B cell (primary cell): ENCODE measurements at regions not wholly inside any gene's neighbourhood (a gene's known extent, or its start where the extent isn't known, plus 50 kb on each side); places are given as distances from the start of the nearest gene placed in this dataset.

Experiments used
- ATAC-seq: fragments of 200-7000 bp; cut with Tn5 transposase; one replicate; pipeline ENCODE4 v1.10.0; 2021; ENCODE audit warnings: low read depth, mild to moderate bottlenecking, moderate number of reproducible peaks, moderate library complexity
- CTCF ChIA-PET: fragments of 350-600 bp; sonication (Branson Sonifier 250); formaldehyde crosslinking; loops from one replicate; lab custom pipeline; 2021; ENCODE audit warnings: antibody characterized with exemption, inconsistent platforms; lab: Charles Lee
- POLR2A ChIA-PET: fragments of 350-600 bp; sonication (Branson Sonifier 250); formaldehyde crosslinking; loops from one replicate; lab custom pipeline; 2021; ENCODE audit warnings: antibody characterized with exemption; lab: Charles Lee
- DNase-seq: peaks from one replicate; pipeline ENCODE4 v3.0.0; 2013
- H2AFZ ChIP-seq: 2 replicates; pipeline ENCODE4 v1.6.1; 2012; ENCODE audit warnings: mild to moderate bottlenecking, low read depth, low read length; ENCODE audit not compliant: insufficient read depth, poor library complexity, severe bottlenecking
- H3K27ac ChIP-seq, 2 donors: 1 replicate in 1 of 2; 2 replicates in 1 of 2; pipeline ENCODE4 v1.5.1; 2012 to 2013; ENCODE audit warnings: low read length in 2 of 2, mild to moderate bottlenecking in 2 of 2, moderate library complexity in 1 of 2
- H3K27me3 ChIP-seq, 4 experiments: fragments of 200-600 bp in 1 of 4; sonication (generic) in 1 of 4; replicated peaks in 1 of 4; 1 replicate in 2 of 4; 2 replicates in 2 of 4; pipeline versions ENCODE4 v1.6.1 to v1.7.0; 2013 to 2016; ENCODE audit warnings: low read length in 3 of 4, mild to moderate bottlenecking in 2 of 4, mixed read lengths in 1 of 4, moderate library complexity in 1 of 4; ENCODE audit not compliant: insufficient read depth in 4 of 4, control insufficient read depth in 3 of 4; ENCODE audit errors: control extremely low read depth in 1 of 4
- H3K36me3 ChIP-seq, 2 experiments: replicated peaks in 1 of 2; 1 replicate in 1 of 2; 2 replicates in 1 of 2; pipeline versions ENCODE4 v1.6.1 to v1.7.1; 2013; ENCODE audit warnings: low read length in 1 of 2; ENCODE audit not compliant: insufficient read depth in 2 of 2, control insufficient read depth in 1 of 2; ENCODE audit errors: control extremely low read depth in 1 of 2, extremely low read depth in 1 of 2
- H3K4me1 ChIP-seq, 2 donors: fragments of 200-600 bp in 1 of 2; sonication (generic) in 1 of 2; 1 replicate in 1 of 2; 2 replicates in 1 of 2; pipeline versions ENCODE4 v1.5.1 to v1.6.1; 2013 to 2017; ENCODE audit warnings: low read length in 2 of 2; ENCODE audit not compliant: control insufficient read depth in 2 of 2, insufficient read depth in 2 of 2
- H3K4me2 ChIP-seq: replicated peaks from 2 replicates; pipeline ENCODE3; 2012; ENCODE audit warnings: mild to moderate bottlenecking, low read depth, low read length; ENCODE audit not compliant: poor library complexity, severe bottlenecking
- H3K4me3 ChIP-seq, 5 experiments: fragments of 200-600 bp in 1 of 5; sonication (generic) in 1 of 5; 1 replicate in 3 of 5; 2 replicates in 2 of 5; pipeline versions ENCODE4 v1.5.1 to v1.7.0; 2011 to 2016; ENCODE audit warnings: low read length in 4 of 5, mild to moderate bottlenecking in 4 of 5, low read depth in 2 of 5, control low read depth in 1 of 5, moderate library complexity in 1 of 5; ENCODE audit not compliant: insufficient read depth in 1 of 5; ENCODE audit errors: control extremely low read depth in 1 of 5, extremely low read depth in 1 of 5
- H3K79me2 ChIP-seq: fragments of 200-600 bp; sonication (generic); one replicate; pipeline ENCODE4 v1.6.0; 2016; ENCODE audit warnings: low read length; ENCODE audit not compliant: control insufficient read depth, insufficient read depth
- H3K9ac ChIP-seq: fragments of 200-600 bp; sonication (generic); 2 replicates; pipeline ENCODE4 v1.6.1; 2017; ENCODE audit warnings: mild to moderate bottlenecking, low read length, moderate library complexity
- H3K9me3 ChIP-seq, 3 donors: one replicate each; pipeline versions ENCODE4 v1.6.1 to v1.7.1; 2013; ENCODE audit warnings: low read length in 2 of 3; ENCODE audit not compliant: control insufficient read depth in 2 of 3, insufficient read depth in 1 of 3; ENCODE audit errors: control extremely low read depth in 1 of 3
- H4K20me1 ChIP-seq: 2 replicates; pipeline ENCODE4 v1.6.0; 2012; ENCODE audit warnings: mild to moderate bottlenecking, low read length; ENCODE audit not compliant: insufficient read depth, control insufficient read depth, poor library complexity, severe bottlenecking
- H3K27ac Mint-ChIP-seq: one replicate; pipeline ENCODE4 v1.8.0; 2021; ENCODE audit warnings: mixed read lengths
- H3K27me3 Mint-ChIP-seq: one replicate; pipeline ENCODE4 v1.8.0; 2021; ENCODE audit warnings: mixed read lengths
- H3K4me1 Mint-ChIP-seq: one replicate; pipeline ENCODE4 v1.8.0; 2021; ENCODE audit warnings: mixed read lengths
- H3K4me3 Mint-ChIP-seq: one replicate; pipeline ENCODE4 v1.8.0; 2021; ENCODE audit warnings: mixed read lengths
- H3K9me3 Mint-ChIP-seq: one replicate; pipeline ENCODE4 v1.8.0; 2022; ENCODE audit warnings: mixed read lengths; ENCODE audit not compliant: insufficient read depth
- EZH2 ChIP-seq: IDR thresholded peaks from 2 replicates; pipeline ENCODE4 v1.6.1; 2012; ENCODE audit warnings: borderline replicate concordance, low read depth, mild to moderate bottlenecking, moderate library complexity, low read length; ENCODE audit not compliant: insufficient read depth, poor library complexity, severe bottlenecking
- WGBS: methylation state at CpG from one replicate; pipeline ENCODE4 v1.1.5; 2013; ENCODE audit warnings: missing lambda C conversion rate; ENCODE audit not compliant: insufficient coverage; 5-methylcytosine and 5-hydroxymethylcytosine counted together
- intact Hi-C: fragments of 100-400 bp; cut with micrococcal nuclease; formaldehyde crosslinking; loops from one replicate; pipeline ENCODE4 v1.10.0; 2022
- TF ChIP-seq, protein P1 (sequence below): fragments of 200-600 bp; IDR thresholded peaks from one replicate; pipeline ENCODE4 v1.8.0; 2022; ENCODE audit warnings: antibody characterized with exemption, mild to moderate bottlenecking

DNA sequence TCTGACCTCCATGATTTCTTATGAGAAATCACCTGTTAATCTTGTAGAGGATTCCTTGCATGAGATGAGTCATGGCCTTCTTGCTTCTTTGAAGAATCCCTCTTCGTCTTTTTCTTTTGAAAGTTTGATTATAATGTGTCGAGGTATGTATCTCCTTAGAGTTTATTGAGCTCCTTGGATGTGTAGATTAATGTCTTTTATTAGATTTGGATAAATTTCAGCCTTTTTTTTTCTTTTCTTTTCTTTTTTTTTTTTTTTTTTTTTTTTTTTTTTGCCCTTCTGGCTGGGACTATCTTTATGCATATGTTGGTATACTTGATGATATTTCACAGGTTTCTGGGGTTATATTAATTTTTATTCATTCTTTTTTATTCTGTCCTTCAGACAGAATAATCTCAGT lies 72.3 kb upstream of the ITGA4 start:
- H3K4me3 ChIP-seq: no peak overlapping the region
- no peaks in the 10 kb centered on the region for H4K20me1 ChIP-seq
- H3K4me1 ChIP-seq: peaks cover 0 to 5% of the 10 kb centered on the region in 2 donors
- no peak overlapping the region for H3K27ac ChIP-seq
- no peaks in the 10 kb centered on the region for H3K27me3 ChIP-seq
- no peak overlapping the region for H3K9ac ChIP-seq
- Mint-ChIP-seq H3K27me3 (no peaks in the 10 kb centered on the region), H3K4me3 (no peak overlapping the region), H3K4me1 (peaks cover 13% of the 10 kb centered on the region), H3K9me3 (no peaks in the 10 kb centered on the region), H3K27ac (no peak overlapping the region)
- DNase-seq (no peak), ATAC-seq (no peak)
- H3K9me3 ChIP-seq: no peaks in the 10 kb centered on the region
- TF ChIP-seq, protein P1, sequence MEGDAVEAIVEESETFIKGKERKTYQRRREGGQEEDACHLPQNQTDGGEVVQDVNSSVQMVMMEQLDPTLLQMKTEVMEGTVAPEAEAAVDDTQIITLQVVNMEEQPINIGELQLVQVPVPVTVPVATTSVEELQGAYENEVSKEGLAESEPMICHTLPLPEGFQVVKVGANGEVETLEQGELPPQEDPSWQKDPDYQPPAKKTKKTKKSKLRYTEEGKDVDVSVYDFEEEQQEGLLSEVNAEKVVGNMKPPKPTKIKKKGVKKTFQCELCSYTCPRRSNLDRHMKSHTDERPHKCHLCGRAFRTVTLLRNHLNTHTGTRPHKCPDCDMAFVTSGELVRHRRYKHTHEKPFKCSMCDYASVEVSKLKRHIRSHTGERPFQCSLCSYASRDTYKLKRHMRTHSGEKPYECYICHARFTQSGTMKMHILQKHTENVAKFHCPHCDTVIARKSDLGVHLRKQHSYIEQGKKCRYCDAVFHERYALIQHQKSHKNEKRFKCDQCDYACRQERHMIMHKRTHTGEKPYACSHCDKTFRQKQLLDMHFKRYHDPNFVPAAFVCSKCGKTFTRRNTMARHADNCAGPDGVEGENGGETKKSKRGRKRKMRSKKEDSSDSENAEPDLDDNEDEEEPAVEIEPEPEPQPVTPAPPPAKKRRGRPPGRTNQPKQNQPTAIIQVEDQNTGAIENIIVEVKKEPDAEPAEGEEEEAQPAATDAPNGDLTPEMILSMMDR: no peak
- TF ChIP-seq EZH2: no peak
- intact Hi-C loops: loop anchor here (5.0 kb wide), 1 partner anchor 32 kb away; no protein-coding TSS in a partner anchor
- H2AFZ ChIP-seq: no peak overlapping the region
- no peak overlapping the region for H3K4me2 ChIP-seq
- no CpG with 5 or more reads among the region's 2 CpGs for WGBS
- ChIA-PET CTCF (no interaction called here), POLR2A (no interaction called here)
- no peaks in the 10 kb centered on the region for H3K36me3 ChIP-seq
- H3K79me2 ChIP-seq: no peaks in the 10 kb centered on the region

- no peak overlapping the region for H3K27ac ChIP-seq
- H3K9me3 ChIP-seq: peaks cover 0 to 4% (median 0%) of the 10 kb centered on the region in 3 donors
- no peaks in the 10 kb centered on the region for H4K20me1 ChIP-seq
- no peak for ATAC-seq
- CTCF ChIA-PET: interaction anchor here (1.1 kb wide), 1 partner anchor 67 kb away, joined by 3 read pairs; no protein-coding TSS in a partner anchor
- H2AFZ ChIP-seq: no peak overlapping the region
- intact Hi-C loops: no loop called here
- no CpG with 5 or more reads among the region's 3 CpGs for WGBS
- H3K4me1 ChIP-seq: peaks cover 10 to 12% of the 10 kb centered on the region in 2 donors
- no peak overlapping the region for H3K4me2 ChIP-seq
- POLR2A ChIA-PET: no interaction called here
- Mint-ChIP-seq H3K27ac (no peak overlapping the region), H3K4me1 (peaks cover 12% of the 10 kb centered on the region), H3K4me3 (no peak overlapping the region), H3K27me3 (no peaks in the 10 kb centered on the region), H3K9me3 (no peaks in the 10 kb centered on the region)
- TF ChIP-seq EZH2: no peak
- TF ChIP-seq, protein P1: no peak
- DNase-seq: no peak
- H3K27me3 ChIP-seq: no peaks in the 10 kb centered on the region
- no peaks in the 10 kb centered on the region for H3K36me3 ChIP-seq
- no peak overlapping the region for H3K9ac ChIP-seq
- no peak overlapping the region for H3K4me3 ChIP-seq
- no peaks in the 10 kb centered on the region for H3K79me2 ChIP-seq
These were observed 67.7 kb upstream of the ITGA4 start for GRCh38 chr2:181389524-181389923.
